ENCODE measurements at regions not wholly inside any gene's neighbourhood (a gene's known extent, or its start where the extent isn't known, plus 50 kb on each side); places are given as distances from the start of the nearest gene placed in this dataset.

- peaks cover 0 to 2% of the 10 kb centered on the region in 2 donors for H3K9me3 ChIP-seq (replicated peaks in 1 of 2; ENCODE audit: control insufficient read depth in 1 of 2, insufficient read depth in 1 of 2, low read length in 2 of 2)
- no peaks in the 10 kb centered on the region for H3K79me2 ChIP-seq (ENCODE audit: insufficient read depth, low read length)
- no peaks in the 10 kb centered on the region for H3K4me1 Mint-ChIP-seq
- no peak for TF ChIP-seq CTCF (IDR thresholded peaks at IDR 0.05)
- intact Hi-C loops (cut with micrococcal nuclease), result no loop called here
- H3K27me3 Mint-ChIP-seq (ENCODE audit: low read depth in 3 of 3), result no peaks in the 10 kb centered on the region
- no peak overlapping the region for H3K9ac ChIP-seq (ENCODE audit: insufficient read depth, low read length, poor library complexity, severe bottlenecking)
- no peaks in the 10 kb centered on the region for H3K27me3 ChIP-seq (ENCODE audit: control insufficient read depth in 2 of 2, insufficient read depth in 2 of 2, low read length in 2 of 2)
- H3K4me1 ChIP-seq (ENCODE audit: control insufficient read depth in 1 of 2, insufficient read depth in 2 of 2, low read length in 2 of 2), result no peaks in the 10 kb centered on the region
- H3K36me3 ChIP-seq (replicated peaks in 1 of 2; ENCODE audit: control insufficient read depth in 1 of 2, insufficient read depth in 2 of 2, low read length in 2 of 2), result no peaks in the 10 kb centered on the region
- H3K27ac ChIP-seq (ENCODE audit: low read depth in 1 of 2, low read length in 2 of 2), result no peak overlapping the region
- H2AFZ ChIP-seq (ENCODE audit: insufficient read depth, low read depth, low read length, poor library complexity, severe bottlenecking), result no peak overlapping the region
- no CpG with 5 or more reads among the region's 1 CpG for WGBS (ENCODE audit: insufficient coverage)
- DNase-seq, result no peak
- no peak overlapping the region for H3K4me3 ChIP-seq (replicated peaks in 1 of 3; ENCODE audit: low read depth in 2 of 3, low read length in 3 of 3)
- H3K36me3 Mint-ChIP-seq, result no peaks in the 10 kb centered on the region
- no peak overlapping the region for H3K4me3 Mint-ChIP-seq
- no peak overlapping the region for H3K27ac Mint-ChIP-seq
- no peaks in the 10 kb centered on the region for H4K20me1 ChIP-seq (ENCODE audit: insufficient read depth, low read length)
- peaks cover 0 to 8% (median 4%) of the 10 kb centered on the region in 7 donors for H3K9me3 Mint-ChIP-seq
- H3K4me2 ChIP-seq (replicated peaks; ENCODE audit: extremely low read depth, low read length, poor library complexity, severe bottlenecking), result no peak overlapping the region
These were observed 236.5 kb upstream of the SPHKAP start for GRCh38 chr2:228417956-228418355.

GRCh38 chr2:228417526-228417925, 236.0 kb upstream of the SPHKAP start:
- no peaks in the 10 kb centered on the region for H3K27me3 ChIP-seq (ENCODE audit: control insufficient read depth in 2 of 2, insufficient read depth in 2 of 2, low read length in 2 of 2)
- H3K9me3 ChIP-seq (replicated peaks in 1 of 2; ENCODE audit: control insufficient read depth in 1 of 2, insufficient read depth in 1 of 2, low read length in 2 of 2), result peaks cover 0 to 2% of the 10 kb centered on the region in 2 donors
- no peak overlapping the region for H3K27ac Mint-ChIP-seq
- H3K4me1 ChIP-seq (ENCODE audit: control insufficient read depth in 1 of 2, insufficient read depth in 2 of 2, low read length in 2 of 2), result no peaks in the 10 kb centered on the region
- no peaks in the 10 kb centered on the region for H4K20me1 ChIP-seq (ENCODE audit: insufficient read depth, low read length)
- no peak overlapping the region for H3K27ac ChIP-seq (ENCODE audit: low read depth in 1 of 2, low read length in 2 of 2)
- H3K36me3 Mint-ChIP-seq, result no peaks in the 10 kb centered on the region
- no peak overlapping the region for H3K4me3 Mint-ChIP-seq
- H3K27me3 Mint-ChIP-seq (ENCODE audit: low read depth in 3 of 3), result no peaks in the 10 kb centered on the region
- H3K79me2 ChIP-seq (ENCODE audit: insufficient read depth, low read length), result no peaks in the 10 kb centered on the region
- no peak overlapping the region for H3K9ac ChIP-seq (ENCODE audit: insufficient read depth, low read length, poor library complexity, severe bottlenecking)
- no peak for DNase-seq
- WGBS (ENCODE audit: insufficient coverage), result no CpG with 5 or more reads among the region's 2 CpGs
- TF ChIP-seq CTCF (IDR thresholded peaks at IDR 0.05), result no peak
- intact Hi-C loops (cut with micrococcal nuclease), result no loop called here
- H3K9me3 Mint-ChIP-seq, result peaks cover 0 to 8% (median 4%) of the 10 kb centered on the region in 7 donors
- H3K4me1 Mint-ChIP-seq, result no peaks in the 10 kb centered on the region
- no peaks in the 10 kb centered on the region for H3K36me3 ChIP-seq (replicated peaks in 1 of 2; ENCODE audit: control insufficient read depth in 1 of 2, insufficient read depth in 2 of 2, low read length in 2 of 2)
- H3K4me3 ChIP-seq (replicated peaks in 1 of 3; ENCODE audit: low read depth in 2 of 3, low read length in 3 of 3), result no peak overlapping the region
- no peak overlapping the region for H3K4me2 ChIP-seq (replicated peaks; ENCODE audit: extremely low read depth, low read length, poor library complexity, severe bottlenecking)
- no peak overlapping the region for H2AFZ ChIP-seq (ENCODE audit: insufficient read depth, low read depth, low read length, poor library complexity, severe bottlenecking)

Data from CD14-positive monocyte (primary cell).